ENCODE measurements at regions not wholly inside any gene's neighbourhood (a gene's known extent, or its start where the extent isn't known, plus 50 kb on each side); places are given as distances from the start of the nearest gene placed in this dataset.
"Not testable (repeated sequence)": the region's sequence is repeated elsewhere in the genome, so short reads cannot be mapped to it uniquely, and the experiment has no call there.

DNA sequence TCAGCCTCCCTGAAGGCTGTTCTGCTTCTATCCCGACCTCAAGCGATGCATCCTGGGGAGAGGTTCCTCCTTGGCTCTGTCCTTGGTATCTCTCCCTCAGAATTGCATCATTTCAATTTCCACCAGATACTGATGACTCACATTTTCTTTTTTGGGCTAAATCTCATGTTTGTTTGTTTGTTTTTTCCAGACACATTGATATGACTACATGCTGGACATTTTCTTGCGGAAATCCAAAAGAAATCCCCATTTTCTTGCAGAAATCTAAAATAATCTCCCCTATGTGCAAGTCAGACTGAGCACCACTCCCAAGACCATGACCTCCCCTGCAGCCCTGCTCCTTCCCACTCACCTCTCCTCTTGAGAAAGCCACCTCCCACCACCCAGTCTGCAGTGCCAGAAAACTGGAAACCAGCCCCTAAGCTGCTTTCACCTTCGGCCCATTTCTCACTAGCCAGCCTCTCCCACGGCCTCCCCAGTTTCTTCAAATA, 260.2 kb upstream of the PRKCQ start:
- H2AFZ ChIP-seq (ENCODE audit: low read length) = no peak overlapping the region

DNA sequence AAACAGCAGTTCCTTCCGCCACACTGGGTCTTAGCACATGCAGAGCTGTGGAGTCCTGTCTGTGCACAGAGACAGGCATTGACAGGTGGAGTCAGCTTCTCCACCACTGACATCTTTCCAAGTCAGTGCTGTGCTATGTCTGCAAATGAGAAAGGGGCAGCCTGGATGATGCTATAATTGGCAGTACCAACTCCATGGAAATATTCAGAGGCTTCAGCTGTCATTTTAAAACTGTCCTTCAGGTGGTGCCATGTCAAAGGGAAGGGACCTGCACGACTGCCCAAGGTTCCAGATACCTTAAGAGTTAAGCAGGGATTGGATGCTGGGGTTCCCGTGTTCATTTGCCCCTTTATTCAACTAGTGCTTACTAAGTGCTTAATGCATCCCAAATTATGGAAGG, 258.0 kb upstream of the PRKCQ start:
- no peaks in the 10 kb centered on the region for H3K79me2 ChIP-seq (ENCODE audit: insufficient read depth, low read length)
- no peaks in the 10 kb centered on the region for H3K27me3 ChIP-seq (ENCODE audit: insufficient read depth, low read length, poor library complexity, severe bottlenecking)
- TF ChIP-seq, protein P1, sequence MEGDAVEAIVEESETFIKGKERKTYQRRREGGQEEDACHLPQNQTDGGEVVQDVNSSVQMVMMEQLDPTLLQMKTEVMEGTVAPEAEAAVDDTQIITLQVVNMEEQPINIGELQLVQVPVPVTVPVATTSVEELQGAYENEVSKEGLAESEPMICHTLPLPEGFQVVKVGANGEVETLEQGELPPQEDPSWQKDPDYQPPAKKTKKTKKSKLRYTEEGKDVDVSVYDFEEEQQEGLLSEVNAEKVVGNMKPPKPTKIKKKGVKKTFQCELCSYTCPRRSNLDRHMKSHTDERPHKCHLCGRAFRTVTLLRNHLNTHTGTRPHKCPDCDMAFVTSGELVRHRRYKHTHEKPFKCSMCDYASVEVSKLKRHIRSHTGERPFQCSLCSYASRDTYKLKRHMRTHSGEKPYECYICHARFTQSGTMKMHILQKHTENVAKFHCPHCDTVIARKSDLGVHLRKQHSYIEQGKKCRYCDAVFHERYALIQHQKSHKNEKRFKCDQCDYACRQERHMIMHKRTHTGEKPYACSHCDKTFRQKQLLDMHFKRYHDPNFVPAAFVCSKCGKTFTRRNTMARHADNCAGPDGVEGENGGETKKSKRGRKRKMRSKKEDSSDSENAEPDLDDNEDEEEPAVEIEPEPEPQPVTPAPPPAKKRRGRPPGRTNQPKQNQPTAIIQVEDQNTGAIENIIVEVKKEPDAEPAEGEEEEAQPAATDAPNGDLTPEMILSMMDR (conservative IDR thresholded peaks at IDR 0.05; ENCODE audit: low read length) = peak; percentile 79
- no peak for TF ChIP-seq EZH2phosphoT487 (IDR thresholded peaks at IDR 0.05; ENCODE audit: borderline replicate concordance)
- H3K4me1 ChIP-seq (ENCODE audit: insufficient read depth, low read length, poor library complexity, severe bottlenecking) = no peaks in the 10 kb centered on the region
- H3F3A ChIP-seq (ENCODE audit: low read depth) = no peaks in the 10 kb centered on the region
- H3K36me3 ChIP-seq (ENCODE audit: insufficient read depth, low read length) = no peaks in the 10 kb centered on the region
- no peaks in the 10 kb centered on the region for H4K20me1 ChIP-seq (ENCODE audit: insufficient read depth, low read length, poor library complexity, severe bottlenecking)
- H3K9me2 ChIP-seq (replicated peaks; ENCODE audit: low read depth, low read length) = no peaks in the 10 kb centered on the region
- no peak overlapping the region for H2AFZ ChIP-seq (ENCODE audit: low read length)
- H3K9ac ChIP-seq (ENCODE audit: low read depth, low read length, poor library complexity, severe bottlenecking) = no peak overlapping the region
- H3K9me3 ChIP-seq (ENCODE audit: insufficient read depth, low read depth, low read length) = no peaks in the 10 kb centered on the region
- no peak overlapping the region for H3K4me2 ChIP-seq (ENCODE audit: low read depth, low read length, poor library complexity, severe bottlenecking)
- no peak overlapping the region for H3K4me3 ChIP-seq (ENCODE audit: low read length, poor library complexity, severe bottlenecking)

More for the DNA sequence above, 260.2 kb upstream of the PRKCQ start:
- Histone ChIP-seq H3F3A (ENCODE audit: low read depth) (no peaks in the 10 kb centered on the region), H3K27me3 (ENCODE audit: insufficient read depth, low read length, poor library complexity, severe bottlenecking) (no peaks in the 10 kb centered on the region), H4K20me1 (ENCODE audit: insufficient read depth, low read length, poor library complexity, severe bottlenecking) (no peaks in the 10 kb centered on the region), H3K4me1 (ENCODE audit: insufficient read depth, low read length, poor library complexity, severe bottlenecking) (peaks cover 9% of the 10 kb centered on the region), H3K79me2 (ENCODE audit: insufficient read depth, low read length) (no peaks in the 10 kb centered on the region), H3K4me3 (ENCODE audit: low read length, poor library complexity, severe bottlenecking) (no peak overlapping the region), H3K36me3 (ENCODE audit: insufficient read depth, low read length) (no peaks in the 10 kb centered on the region), H3K9me3 (ENCODE audit: insufficient read depth, low read depth, low read length) (no peaks in the 10 kb centered on the region), H3K9ac (ENCODE audit: low read depth, low read length, poor library complexity, severe bottlenecking) (no peak overlapping the region), H3K4me2 (ENCODE audit: low read depth, low read length, poor library complexity, severe bottlenecking) (no peak overlapping the region), H3K9me2 (replicated peaks; ENCODE audit: low read depth, low read length) (no peaks in the 10 kb centered on the region)
- TF ChIP-seq, protein P1 (conservative IDR thresholded peaks at IDR 0.05; ENCODE audit: low read length) = no peak
- TF ChIP-seq EZH2phosphoT487 (IDR thresholded peaks at IDR 0.05; ENCODE audit: borderline replicate concordance) = no peak

DNA sequence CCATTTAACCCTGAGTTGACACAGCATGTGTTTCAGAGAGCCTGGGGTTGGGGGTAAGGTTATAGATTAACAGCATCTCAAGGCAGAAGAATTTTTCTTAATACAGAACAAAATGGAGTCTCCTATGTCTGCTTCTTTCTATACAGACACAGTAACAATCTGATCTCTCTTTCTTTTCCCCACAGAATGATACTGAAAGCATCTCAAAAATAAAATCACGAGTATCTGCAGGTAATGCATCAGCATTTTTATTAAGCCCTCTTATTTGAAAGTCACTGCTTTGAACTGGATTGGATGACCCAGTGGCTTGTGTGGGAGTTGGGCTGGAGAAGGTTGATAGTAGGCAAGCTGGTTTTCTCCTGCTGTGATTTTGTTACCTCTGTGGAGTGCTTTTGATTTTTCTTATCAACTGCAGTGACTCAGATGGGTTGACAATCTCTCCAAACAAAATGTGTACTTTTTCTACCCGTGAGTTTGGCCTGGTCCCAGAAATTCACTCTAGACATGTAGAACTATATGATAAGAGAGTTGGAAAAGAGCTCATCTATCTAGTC, 253.5 kb upstream of the PRKCQ start:
- Histone ChIP-seq H4K20me1 (ENCODE audit: insufficient read depth, low read length, poor library complexity, severe bottlenecking) (no peaks in the 10 kb centered on the region), H3K9me2 (replicated peaks; ENCODE audit: low read depth, low read length) (no peaks in the 10 kb centered on the region), H3K4me3 (ENCODE audit: low read length, poor library complexity, severe bottlenecking) (no peak overlapping the region), H2AFZ (ENCODE audit: low read length) (no peak overlapping the region), H3K27me3 (ENCODE audit: insufficient read depth, low read length, poor library complexity, severe bottlenecking) (no peaks in the 10 kb centered on the region), H3K9ac (ENCODE audit: low read depth, low read length, poor library complexity, severe bottlenecking) (no peak overlapping the region), H3F3A (ENCODE audit: low read depth) (no peaks in the 10 kb centered on the region), H3K9me3 (ENCODE audit: insufficient read depth, low read depth, low read length) (no peaks in the 10 kb centered on the region), H3K4me2 (ENCODE audit: low read depth, low read length, poor library complexity, severe bottlenecking) (no peak overlapping the region), H3K36me3 (ENCODE audit: insufficient read depth, low read length) (no peaks in the 10 kb centered on the region), H3K4me1 (ENCODE audit: insufficient read depth, low read length, poor library complexity, severe bottlenecking) (no peaks in the 10 kb centered on the region), H3K79me2 (ENCODE audit: insufficient read depth, low read length) (no peaks in the 10 kb centered on the region)
- no peak for TF ChIP-seq EZH2phosphoT487 (IDR thresholded peaks at IDR 0.05; ENCODE audit: borderline replicate concordance)
- TF ChIP-seq, protein P1 (conservative IDR thresholded peaks at IDR 0.05; ENCODE audit: low read length) = no peak

DNA sequence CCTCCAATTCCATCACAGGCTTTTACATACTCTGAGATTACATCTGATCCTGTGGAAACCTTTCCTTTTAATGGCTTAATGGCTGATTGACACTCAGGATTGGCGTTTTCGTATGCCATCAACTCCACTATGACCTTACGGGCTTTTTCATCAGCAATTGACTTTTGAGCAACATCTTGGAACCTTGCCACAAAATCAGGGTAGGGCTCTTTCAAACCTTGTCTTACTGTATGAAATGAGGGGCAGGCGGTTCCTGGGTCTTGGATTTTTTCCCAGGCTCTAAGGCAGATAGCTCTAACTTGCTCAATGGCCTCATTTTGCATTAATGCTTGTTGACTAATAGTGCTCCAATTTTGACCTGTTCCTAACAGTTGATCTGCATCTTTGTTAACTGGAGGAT, 250.9 kb upstream of the PRKCQ start:
- not testable (repeated sequence) for H3K4me3 ChIP-seq (ENCODE audit: low read length, poor library complexity, severe bottlenecking); H4K20me1 ChIP-seq (ENCODE audit: insufficient read depth, low read length, poor library complexity, severe bottlenecking); H3K9me2 ChIP-seq (replicated peaks; ENCODE audit: low read depth, low read length); H3K36me3 ChIP-seq (ENCODE audit: insufficient read depth, low read length); H3K27me3 ChIP-seq (ENCODE audit: insufficient read depth, low read length, poor library complexity, severe bottlenecking); H3K9me3 ChIP-seq (ENCODE audit: insufficient read depth, low read depth, low read length); H2AFZ ChIP-seq (ENCODE audit: low read length); H3K4me1 ChIP-seq (ENCODE audit: insufficient read depth, low read length, poor library complexity, severe bottlenecking); H3F3A ChIP-seq (ENCODE audit: low read depth); H3K9ac ChIP-seq (ENCODE audit: low read depth, low read length, poor library complexity, severe bottlenecking); H3K4me2 ChIP-seq (ENCODE audit: low read depth, low read length, poor library complexity, severe bottlenecking); H3K79me2 ChIP-seq (ENCODE audit: insufficient read depth, low read length)

DNA sequence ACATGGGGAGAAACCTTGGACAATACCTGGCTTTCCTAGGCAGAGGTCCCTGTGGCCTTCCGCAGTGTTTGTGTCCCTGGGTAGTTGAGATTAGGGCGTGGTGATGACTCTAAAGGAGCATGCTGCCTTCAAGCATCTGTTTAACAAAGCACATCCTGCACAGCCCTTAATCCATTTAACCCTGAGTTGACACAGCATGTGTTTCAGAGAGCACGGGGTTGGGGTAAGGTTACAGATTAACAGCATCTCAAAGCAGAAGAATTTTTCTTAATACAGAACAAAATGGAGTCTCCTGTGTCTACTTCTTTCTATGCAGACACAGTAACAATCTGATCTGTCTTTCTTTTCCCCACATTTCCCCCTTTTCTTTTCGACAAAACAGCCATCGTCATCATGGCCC, 244.7 kb upstream of the PRKCQ start:
- not testable (repeated sequence) for H3K9me3 ChIP-seq (ENCODE audit: insufficient read depth, low read depth, low read length); H2AFZ ChIP-seq (ENCODE audit: low read length); H3K9ac ChIP-seq (ENCODE audit: low read depth, low read length, poor library complexity, severe bottlenecking); H4K20me1 ChIP-seq (ENCODE audit: insufficient read depth, low read length, poor library complexity, severe bottlenecking); H3F3A ChIP-seq (ENCODE audit: low read depth); H3K27me3 ChIP-seq (ENCODE audit: insufficient read depth, low read length, poor library complexity, severe bottlenecking); H3K4me3 ChIP-seq (ENCODE audit: low read length, poor library complexity, severe bottlenecking); H3K79me2 ChIP-seq (ENCODE audit: insufficient read depth, low read length); H3K36me3 ChIP-seq (ENCODE audit: insufficient read depth, low read length); H3K4me1 ChIP-seq (ENCODE audit: insufficient read depth, low read length, poor library complexity, severe bottlenecking); H3K9me2 ChIP-seq (replicated peaks; ENCODE audit: low read depth, low read length); H3K4me2 ChIP-seq (ENCODE audit: low read depth, low read length, poor library complexity, severe bottlenecking)

Data from Loucy (cell line).